Breast epithelium (tissue), 4 donors: ENCODE measurements at regions not wholly inside any gene's neighbourhood (a gene's known extent, or its start where the extent isn't known, plus 50 kb on each side); places are given as distances from the start of the nearest gene placed in this dataset.

Experiments used
- DNase-seq, 2 donors: peaks; one replicate each; pipeline ENCODE4 v3.0.0-alpha.2; 2019; ENCODE audit warnings: low spot score in 2 of 2
- H3K27ac ChIP-seq, 2 donors: fragments of 200-600 bp; sonication (generic) in 1 of 2; one replicate each; pipeline ENCODE4 v1.5.1; 2016 to 2019; ENCODE audit warnings: mild to moderate bottlenecking in 1 of 2
- H3K27me3 ChIP-seq, 2 donors: fragments of 200-600 bp; sonication (generic) in 1 of 2; one replicate each; pipeline versions ENCODE4 v1.5.1 to v1.6.0; 2017 to 2019; ENCODE audit warnings: control low read depth in 1 of 2, mild to moderate bottlenecking in 1 of 2
- H3K36me3 ChIP-seq: fragments of 200-600 bp; one replicate; pipeline ENCODE4 v1.5.1; 2019
- H3K4me1 ChIP-seq, 2 donors: fragments of 200-600 bp; sonication (generic); one replicate each; pipeline ENCODE4 v1.5.1; 2016 to 2019; ENCODE audit warnings: control low read depth in 1 of 2
- H3K4me3 ChIP-seq, 3 donors: fragments of 200-600 bp; sonication (generic); 1 replicate in 2 of 3; 2 replicates in 1 of 3; pipeline ENCODE4 v1.5.1; 2016 to 2019; ENCODE audit warnings: mild to moderate bottlenecking in 3 of 3, moderate library complexity in 2 of 3
- H3K9me3 ChIP-seq, 2 donors: fragments of 200-600 bp; sonication (generic) in 1 of 2; one replicate each; pipeline ENCODE4 v1.5.1; 2016 to 2019; ENCODE audit warnings: control low read depth in 1 of 2
- POLR2A ChIP-seq: fragments of 450-650 bp; IDR thresholded peaks from one replicate; pipeline ENCODE4 v1.6.1; 2016; ENCODE audit warnings: antibody characterized with exemption, mild to moderate bottlenecking, moderate library complexity
- POLR2AphosphoS5 ChIP-seq, 3 donors: sonication (generic); formaldehyde crosslinking; IDR thresholded peaks; one replicate each; pipeline ENCODE4 v1.6.1; 2017; ENCODE audit warnings: antibody characterized with exemption in 3 of 3
- intact Hi-C: fragments of 100-400 bp; cut with DNase I; formaldehyde crosslinking; loops from one replicate; pipeline ENCODE4 v1.15.1; 2023; ENCODE audit warnings: low total_unique reads
- TF ChIP-seq, protein P1 (sequence below), 3 donors: fragments of 450-650 bp; IDR thresholded peaks; one replicate each; pipeline ENCODE4 v1.5.1; 2016 to 2017; ENCODE audit warnings: antibody characterized with exemption in 3 of 3, mild to moderate bottlenecking in 3 of 3, moderate library complexity in 3 of 3

DNA sequence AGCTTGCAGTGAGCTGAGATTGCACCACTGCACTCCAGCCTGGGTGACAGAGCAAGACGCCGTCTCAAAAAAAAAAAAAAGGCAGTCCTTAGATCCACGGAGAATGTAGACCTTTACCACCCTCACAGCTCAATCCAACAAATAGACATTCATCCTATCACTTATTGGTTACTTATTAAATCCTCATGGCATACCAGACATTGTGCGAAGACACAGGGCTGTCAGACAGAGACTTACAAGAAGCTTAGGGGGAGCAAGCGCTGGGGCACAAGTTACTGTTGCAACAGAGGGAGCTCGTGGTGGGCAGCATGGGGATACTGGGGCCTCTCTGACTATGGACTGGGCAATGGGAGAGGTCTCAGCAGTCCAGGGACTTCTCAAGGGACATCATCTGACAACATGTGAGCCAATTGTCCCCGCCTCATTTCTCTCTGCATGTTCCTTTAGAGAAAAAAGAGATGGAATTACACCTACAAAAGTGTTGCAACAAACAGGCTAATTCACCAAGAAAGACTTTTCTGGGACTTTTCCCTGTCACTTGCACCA, 82.8 kb upstream of the TNS3 start:
- H3K27ac ChIP-seq, result no peak overlapping the region
- DNase-seq, result no peak
- no peaks in the 10 kb centered on the region for H3K36me3 ChIP-seq
- no peak overlapping the region for H3K4me3 ChIP-seq
- peaks cover 0 to 6% of the 10 kb centered on the region in 2 donors for H3K4me1 ChIP-seq
- H3K27me3 ChIP-seq, result no peaks in the 10 kb centered on the region
- H3K9me3 ChIP-seq, result no peaks in the 10 kb centered on the region
- TF ChIP-seq POLR2AphosphoS5 (IDR thresholded peaks at IDR 0.05) (no peak), POLR2A (no peak)
- TF ChIP-seq, protein P1, sequence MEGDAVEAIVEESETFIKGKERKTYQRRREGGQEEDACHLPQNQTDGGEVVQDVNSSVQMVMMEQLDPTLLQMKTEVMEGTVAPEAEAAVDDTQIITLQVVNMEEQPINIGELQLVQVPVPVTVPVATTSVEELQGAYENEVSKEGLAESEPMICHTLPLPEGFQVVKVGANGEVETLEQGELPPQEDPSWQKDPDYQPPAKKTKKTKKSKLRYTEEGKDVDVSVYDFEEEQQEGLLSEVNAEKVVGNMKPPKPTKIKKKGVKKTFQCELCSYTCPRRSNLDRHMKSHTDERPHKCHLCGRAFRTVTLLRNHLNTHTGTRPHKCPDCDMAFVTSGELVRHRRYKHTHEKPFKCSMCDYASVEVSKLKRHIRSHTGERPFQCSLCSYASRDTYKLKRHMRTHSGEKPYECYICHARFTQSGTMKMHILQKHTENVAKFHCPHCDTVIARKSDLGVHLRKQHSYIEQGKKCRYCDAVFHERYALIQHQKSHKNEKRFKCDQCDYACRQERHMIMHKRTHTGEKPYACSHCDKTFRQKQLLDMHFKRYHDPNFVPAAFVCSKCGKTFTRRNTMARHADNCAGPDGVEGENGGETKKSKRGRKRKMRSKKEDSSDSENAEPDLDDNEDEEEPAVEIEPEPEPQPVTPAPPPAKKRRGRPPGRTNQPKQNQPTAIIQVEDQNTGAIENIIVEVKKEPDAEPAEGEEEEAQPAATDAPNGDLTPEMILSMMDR (IDR thresholded peaks at IDR 0.05), result no peak
- intact Hi-C loops, result no loop called here

DNA sequence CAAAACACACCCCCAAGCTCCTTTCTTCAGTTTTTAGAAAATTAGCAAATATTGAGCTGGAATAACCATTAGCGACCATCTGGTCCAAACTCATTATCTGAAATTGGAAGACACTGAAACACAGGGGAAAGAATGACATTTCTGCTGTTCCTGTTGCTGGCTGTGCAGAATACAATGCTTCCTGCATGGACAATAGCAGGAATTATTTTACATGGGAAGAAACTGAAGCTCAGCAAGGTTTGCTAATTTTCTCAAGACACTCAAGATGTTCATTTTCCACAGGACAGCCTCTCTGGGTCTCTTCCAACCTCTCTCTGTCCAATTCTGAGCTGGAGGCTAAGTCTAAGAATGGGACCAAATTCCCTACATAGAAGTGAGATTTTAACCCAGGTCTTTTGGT, 81.9 kb upstream of the TNS3 start:
- Histone ChIP-seq H3K9me3 (no peaks in the 10 kb centered on the region), H3K27me3 (no peaks in the 10 kb centered on the region), H3K27ac (no peak overlapping the region), H3K36me3 (no peaks in the 10 kb centered on the region), H3K4me1 (peaks cover 0 to 6% of the 10 kb centered on the region in 2 donors), H3K4me3 (no peak overlapping the region)
- TF ChIP-seq, protein P1 (IDR thresholded peaks at IDR 0.05), result no peak
- intact Hi-C loops, result no loop called here
- no peak for DNase-seq

DNA sequence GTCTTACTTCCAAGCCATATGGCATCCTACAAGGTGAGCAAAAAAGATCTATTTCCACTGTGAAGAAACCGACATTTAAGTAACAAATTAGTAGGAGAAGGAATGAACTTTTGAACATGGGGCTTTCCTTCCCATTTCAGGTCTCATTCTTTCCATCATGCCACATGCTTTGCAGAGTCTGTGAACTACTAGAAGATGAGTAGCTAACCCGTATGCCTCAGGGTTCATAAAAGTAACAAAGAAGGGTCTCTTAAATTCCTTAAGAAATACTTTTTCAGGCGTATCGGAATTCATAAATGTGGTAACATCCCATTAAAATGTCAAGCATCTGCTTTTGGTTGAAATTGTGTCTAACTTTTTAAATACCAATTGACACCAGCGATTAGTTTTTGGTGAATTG, 81.3 kb upstream of the TNS3 start:
- no peak overlapping the region for H3K27ac ChIP-seq
- H3K4me1 ChIP-seq, result peaks cover 0 to 6% of the 10 kb centered on the region in 2 donors
- no peaks in the 10 kb centered on the region for H3K27me3 ChIP-seq
- no peak for DNase-seq
- TF ChIP-seq POLR2A (no peak), POLR2AphosphoS5 (IDR thresholded peaks at IDR 0.05) (no peak)
- TF ChIP-seq, protein P1 (IDR thresholded peaks at IDR 0.05), result no peak
- H3K4me3 ChIP-seq, result no peak overlapping the region
- H3K36me3 ChIP-seq, result no peaks in the 10 kb centered on the region
- no peaks in the 10 kb centered on the region for H3K9me3 ChIP-seq
- intact Hi-C loops, result no loop called here

DNA sequence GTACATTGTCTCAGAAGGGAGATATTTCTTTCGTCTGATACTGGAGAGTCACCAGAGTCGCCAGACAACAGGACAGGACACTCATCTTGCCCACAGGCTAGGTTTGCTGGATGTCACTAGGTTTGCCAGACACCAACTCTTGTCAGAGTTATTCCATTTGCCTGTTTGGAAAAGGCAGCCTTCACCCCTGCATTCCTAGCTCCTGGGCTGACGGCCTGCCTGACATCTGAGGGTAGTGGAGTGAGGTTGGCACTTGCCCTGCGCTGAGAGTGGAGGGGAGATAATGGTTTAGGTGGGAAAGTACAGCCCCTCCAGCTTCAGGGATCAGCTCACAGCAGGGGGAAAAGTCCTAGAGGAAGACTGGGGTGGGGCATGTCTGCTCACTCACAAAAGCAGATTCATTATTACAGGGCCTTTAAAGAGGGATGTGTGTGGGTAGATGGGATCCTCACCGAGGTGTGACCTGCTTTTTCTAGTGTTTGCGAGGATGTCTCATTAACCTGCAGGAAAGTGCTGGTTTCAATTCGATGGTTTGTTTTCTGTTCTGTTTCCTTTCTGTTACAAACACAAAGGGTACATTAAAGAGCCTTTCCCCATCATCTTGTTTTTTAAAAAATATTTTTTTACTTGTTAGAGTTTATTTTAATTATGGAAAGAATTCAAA, 79.3 kb upstream of the TNS3 start:
- Histone ChIP-seq H3K27ac (peak overlapping the region in 1 of 2 donors; percentile 32), H3K27me3 (no peaks in the 10 kb centered on the region), H3K4me3 (no peak overlapping the region), H3K36me3 (no peaks in the 10 kb centered on the region), H3K9me3 (no peaks in the 10 kb centered on the region), H3K4me1 (peaks cover 0 to 2% of the 10 kb centered on the region in 2 donors)
- TF ChIP-seq POLR2AphosphoS5 (IDR thresholded peaks at IDR 0.05), result no peak
- no peak for TF ChIP-seq POLR2A
- TF ChIP-seq, protein P1 (IDR thresholded peaks at IDR 0.05), result no peak
- intact Hi-C loops, result no loop called here
- DNase-seq, result no peak

DNA sequence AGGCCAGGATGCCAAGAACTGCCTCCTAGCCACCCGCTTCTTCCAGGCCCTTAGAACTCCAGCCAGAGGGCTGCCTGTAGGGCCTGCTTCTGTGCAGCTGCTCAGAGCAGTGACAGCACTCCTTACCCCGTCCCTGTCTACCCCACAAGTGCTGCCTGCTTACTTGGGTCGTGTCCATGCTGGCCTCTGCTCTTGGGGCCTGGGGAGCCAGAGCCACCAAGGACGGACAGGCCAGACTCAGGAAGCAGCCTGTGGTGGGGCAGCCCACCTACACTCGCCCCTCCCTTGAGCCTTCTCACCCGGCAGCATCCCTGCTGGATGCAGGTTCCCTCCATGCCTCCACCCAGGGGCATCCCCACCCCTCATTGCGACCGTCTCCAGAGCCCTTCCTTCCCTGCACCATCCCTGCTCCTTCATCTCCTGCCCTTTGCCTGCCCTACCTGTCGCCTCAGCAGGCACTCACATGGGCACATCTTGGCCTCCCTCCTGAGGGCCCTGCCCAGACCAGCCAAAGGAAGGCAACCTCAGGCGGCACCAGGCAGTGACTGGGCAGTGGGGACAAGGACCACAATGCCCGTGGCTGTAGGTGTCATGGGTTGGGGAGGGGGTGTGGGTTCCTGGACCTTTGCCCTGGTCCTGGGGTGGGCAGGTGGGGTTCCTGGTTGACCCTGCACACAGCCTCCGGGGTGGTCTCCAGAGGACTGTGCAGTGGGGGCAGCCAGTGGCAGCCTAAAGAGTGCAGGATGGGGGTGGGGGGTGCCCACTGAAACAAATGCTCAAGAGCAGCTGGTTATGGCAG, 78.0 kb upstream of the TNS3 start:
- Histone ChIP-seq H3K9me3 (no peaks in the 10 kb centered on the region), H3K27ac (no peak overlapping the region), H3K4me1 (no peaks in the 10 kb centered on the region), H3K27me3 (no peaks in the 10 kb centered on the region), H3K4me3 (no peak overlapping the region), H3K36me3 (no peaks in the 10 kb centered on the region)
- TF ChIP-seq, protein P1 (IDR thresholded peaks at IDR 0.05), result no peak
- no peak for TF ChIP-seq POLR2AphosphoS5 (IDR thresholded peaks at IDR 0.05)
- TF ChIP-seq POLR2A, result no peak
- intact Hi-C loops, result no loop called here
- DNase-seq, result no peak
